ENCODE measurements at regions not wholly inside any gene's neighbourhood (a gene's known extent, or its start where the extent isn't known, plus 50 kb on each side); places are given as distances from the start of the nearest gene placed in this dataset.

- no peak for TF ChIP-seq POLR2AphosphoS5 (IDR thresholded peaks at IDR 0.05)
- TF ChIP-seq EP300 (IDR thresholded peaks at IDR 0.05; ENCODE audit: low read depth): no peak
- TF ChIP-seq POLR2A (IDR thresholded peaks at IDR 0.05): no peak
- TF ChIP-seq, protein P1, sequence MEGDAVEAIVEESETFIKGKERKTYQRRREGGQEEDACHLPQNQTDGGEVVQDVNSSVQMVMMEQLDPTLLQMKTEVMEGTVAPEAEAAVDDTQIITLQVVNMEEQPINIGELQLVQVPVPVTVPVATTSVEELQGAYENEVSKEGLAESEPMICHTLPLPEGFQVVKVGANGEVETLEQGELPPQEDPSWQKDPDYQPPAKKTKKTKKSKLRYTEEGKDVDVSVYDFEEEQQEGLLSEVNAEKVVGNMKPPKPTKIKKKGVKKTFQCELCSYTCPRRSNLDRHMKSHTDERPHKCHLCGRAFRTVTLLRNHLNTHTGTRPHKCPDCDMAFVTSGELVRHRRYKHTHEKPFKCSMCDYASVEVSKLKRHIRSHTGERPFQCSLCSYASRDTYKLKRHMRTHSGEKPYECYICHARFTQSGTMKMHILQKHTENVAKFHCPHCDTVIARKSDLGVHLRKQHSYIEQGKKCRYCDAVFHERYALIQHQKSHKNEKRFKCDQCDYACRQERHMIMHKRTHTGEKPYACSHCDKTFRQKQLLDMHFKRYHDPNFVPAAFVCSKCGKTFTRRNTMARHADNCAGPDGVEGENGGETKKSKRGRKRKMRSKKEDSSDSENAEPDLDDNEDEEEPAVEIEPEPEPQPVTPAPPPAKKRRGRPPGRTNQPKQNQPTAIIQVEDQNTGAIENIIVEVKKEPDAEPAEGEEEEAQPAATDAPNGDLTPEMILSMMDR (IDR thresholded peaks at IDR 0.05): no peak
- Histone ChIP-seq H3K27me3 (no peaks in the 10 kb centered on the region), H3K36me3 (no peaks in the 10 kb centered on the region), H3K27ac (no peak overlapping the region), H3K9me3 (no peaks in the 10 kb centered on the region), H3K4me1 (no peaks in the 10 kb centered on the region), H3K4me3 (no peak overlapping the region)
- WGBS, 2 donors (ENCODE audit: low coverage in 1 of 2): 71 to 74% methylated on average over 2 of the region's 2 CpGs
- no peak for DNase-seq
- in situ Hi-C loops (cut with MboI; ENCODE audit: low pct_ligation_motif_present in 1 of 4, low pct_unique_long_range_greater_than_20kb in 1 of 4, low sequenced_read_pairs in 3 of 4): no loop called here
- intact Hi-C loops (cut with DNase I; ENCODE audit: low total_unique reads): no loop called here
Observed at GRCh38 chr1:112797224-112797623, 82.1 kb upstream of the PPM1J start.

GRCh38 chr1:112794654-112795239, 79.6 kb upstream of the PPM1J start:
- whole genome bisulfite sequencing, 2 donors (ENCODE audit: low coverage in 1 of 2): 82 to 84% methylated on average over 4 of the region's 4 CpGs
- no peak overlapping the region for H3K4me3 ChIP-seq
- H3K4me1 ChIP-seq: no peaks in the 10 kb centered on the region
- intact Hi-C loops (cut with DNase I; ENCODE audit: low total_unique reads): no loop called here
- TF ChIP-seq EP300 (IDR thresholded peaks at IDR 0.05; ENCODE audit: low read depth): no peak
- TF ChIP-seq, protein P1 (IDR thresholded peaks at IDR 0.05): no peak
- TF ChIP-seq POLR2A (IDR thresholded peaks at IDR 0.05): no peak
- TF ChIP-seq POLR2AphosphoS5 (IDR thresholded peaks at IDR 0.05): no peak
- no peak overlapping the region for H3K27ac ChIP-seq
- no peaks in the 10 kb centered on the region for H3K36me3 ChIP-seq
- no peak for DNase-seq
- no peaks in the 10 kb centered on the region for H3K9me3 ChIP-seq
- no peaks in the 10 kb centered on the region for H3K27me3 ChIP-seq
- in situ Hi-C loops (cut with MboI; ENCODE audit: low pct_ligation_motif_present in 1 of 4, low pct_unique_long_range_greater_than_20kb in 1 of 4, low sequenced_read_pairs in 3 of 4): no loop called here

GRCh38 chr1:112793631-112794565, 78.8 kb upstream of the PPM1J start:
- H3K36me3 ChIP-seq: no peaks in the 10 kb centered on the region
- intact Hi-C loops (cut with DNase I; ENCODE audit: low total_unique reads): no loop called here
- in situ Hi-C loops (cut with MboI; ENCODE audit: low pct_ligation_motif_present in 1 of 4, low pct_unique_long_range_greater_than_20kb in 1 of 4, low sequenced_read_pairs in 3 of 4): no loop called here
- no peak overlapping the region for H3K4me3 ChIP-seq
- no peaks in the 10 kb centered on the region for H3K9me3 ChIP-seq
- WGBS, 2 donors (ENCODE audit: low coverage in 1 of 2): 63 to 86% methylated on average over 2 to 10 of the region's 10 CpGs
- H3K27me3 ChIP-seq: no peaks in the 10 kb centered on the region
- H3K27ac ChIP-seq: no peak overlapping the region
- TF ChIP-seq POLR2A (IDR thresholded peaks at IDR 0.05) (no peak), EP300 (IDR thresholded peaks at IDR 0.05; ENCODE audit: low read depth) (no peak), POLR2AphosphoS5 (IDR thresholded peaks at IDR 0.05) (no peak)
- TF ChIP-seq, protein P1 (IDR thresholded peaks at IDR 0.05): no peak
- no peaks in the 10 kb centered on the region for H3K4me1 ChIP-seq
- DNase-seq: no peak

- intact Hi-C loops (cut with DNase I; ENCODE audit: low total_unique reads): no loop called here
- no peak for TF ChIP-seq EP300 (IDR thresholded peaks at IDR 0.05; ENCODE audit: low read depth)
- no peak for TF ChIP-seq POLR2AphosphoS5 (IDR thresholded peaks at IDR 0.05)
- no peak for TF ChIP-seq POLR2A (IDR thresholded peaks at IDR 0.05)
- TF ChIP-seq, protein P1 (IDR thresholded peaks at IDR 0.05): no peak
- 43 to 63% methylated on average over 2 to 3 of the region's 3 CpGs for WGBS, 2 donors (ENCODE audit: low coverage in 1 of 2)
Observed at GRCh38 chr1:112791723-112792104, 76.6 kb upstream of the PPM1J start.

More at GRCh38 chr1:112791723-112792104, 76.6 kb upstream of the PPM1J start:
- Histone ChIP-seq H3K9me3 (no peaks in the 10 kb centered on the region), H3K4me1 (no peaks in the 10 kb centered on the region), H3K27ac (no peak overlapping the region), H3K36me3 (no peaks in the 10 kb centered on the region), H3K27me3 (no peaks in the 10 kb centered on the region), H3K4me3 (no peak overlapping the region)
- DNase-seq: no peak
- in situ Hi-C loops (cut with MboI; ENCODE audit: low pct_ligation_motif_present in 1 of 4, low pct_unique_long_range_greater_than_20kb in 1 of 4, low sequenced_read_pairs in 3 of 4): no loop called here

Measured in transverse colon (tissue), 4 donors.